ENCODE measurements at regions not wholly inside any gene's neighbourhood (a gene's known extent, or its start where the extent isn't known, plus 50 kb on each side); places are given as distances from the start of the nearest gene placed in this dataset.
A peak's percentile ranks its signal among the peaks of the same experiment; 100 is the strongest.
"Not testable (repeated sequence)": the region's sequence is repeated elsewhere in the genome, so short reads cannot be mapped to it uniquely, and the experiment has no call there.

GRCh38 chr14:106651016-106651415, 1124.6 kb downstream of the TMEM121 start:
- no peak for TF ChIP-seq POLR2A (IDR thresholded peaks at IDR 0.05; ENCODE audit: low read depth, low read length)
- FAIRE-seq: no peak
- DNase-seq (ENCODE audit: insufficient read length, low spot score): no peak

GRCh38 chr14:106652494-106652893, 1126.1 kb downstream of the TMEM121 start:
- peak; percentile 81 for FAIRE-seq
- DNase-seq (ENCODE audit: insufficient read length, low spot score): no peak
- TF ChIP-seq POLR2AphosphoS5 (IDR thresholded peaks at IDR 0.05; ENCODE audit: low read depth, low read length) (no peak), PAX5 (IDR thresholded peaks at IDR 0.05; ENCODE audit: insufficient read depth, low read length, severe bottlenecking) (no peak), POU2F2 (IDR thresholded peaks at IDR 0.05; ENCODE audit: low read depth, low read length) (no peak), SPI1 (IDR thresholded peaks at IDR 0.05; ENCODE audit: low read depth, low read length) (no peak), POLR2A (IDR thresholded peaks at IDR 0.05; ENCODE audit: low read depth, low read length) (no peak), TAF1 (IDR thresholded peaks at IDR 0.05; ENCODE audit: low read depth, low read length) (no peak)

DNA sequence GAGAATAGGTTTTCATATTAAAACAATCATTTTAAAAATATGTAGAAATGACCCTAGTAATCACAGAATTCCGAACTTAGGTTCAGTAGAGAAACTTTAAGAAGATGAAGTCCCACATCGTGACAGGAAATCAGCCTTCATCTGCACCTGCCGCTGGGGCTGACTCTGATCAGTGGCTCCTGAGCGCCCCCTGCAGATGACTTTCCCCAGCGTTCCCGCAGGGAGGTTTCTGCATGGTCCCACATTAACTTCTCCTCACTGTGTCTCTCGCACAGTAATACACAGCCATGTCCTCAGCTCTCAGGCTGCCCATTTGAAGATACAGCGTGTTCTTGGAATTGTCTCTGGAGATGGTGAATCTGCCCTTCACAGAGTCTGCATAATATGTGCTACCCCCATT, 1131.1 kb downstream of the TMEM121 start:
- TF ChIP-seq SPI1 (IDR thresholded peaks at IDR 0.05; ENCODE audit: low read depth, low read length) (no peak), TAF1 (IDR thresholded peaks at IDR 0.05; ENCODE audit: low read depth, low read length) (no peak)
- peak; percentile 88 for FAIRE-seq
- no peak for DNase-seq (ENCODE audit: insufficient read length, low spot score)

DNA sequence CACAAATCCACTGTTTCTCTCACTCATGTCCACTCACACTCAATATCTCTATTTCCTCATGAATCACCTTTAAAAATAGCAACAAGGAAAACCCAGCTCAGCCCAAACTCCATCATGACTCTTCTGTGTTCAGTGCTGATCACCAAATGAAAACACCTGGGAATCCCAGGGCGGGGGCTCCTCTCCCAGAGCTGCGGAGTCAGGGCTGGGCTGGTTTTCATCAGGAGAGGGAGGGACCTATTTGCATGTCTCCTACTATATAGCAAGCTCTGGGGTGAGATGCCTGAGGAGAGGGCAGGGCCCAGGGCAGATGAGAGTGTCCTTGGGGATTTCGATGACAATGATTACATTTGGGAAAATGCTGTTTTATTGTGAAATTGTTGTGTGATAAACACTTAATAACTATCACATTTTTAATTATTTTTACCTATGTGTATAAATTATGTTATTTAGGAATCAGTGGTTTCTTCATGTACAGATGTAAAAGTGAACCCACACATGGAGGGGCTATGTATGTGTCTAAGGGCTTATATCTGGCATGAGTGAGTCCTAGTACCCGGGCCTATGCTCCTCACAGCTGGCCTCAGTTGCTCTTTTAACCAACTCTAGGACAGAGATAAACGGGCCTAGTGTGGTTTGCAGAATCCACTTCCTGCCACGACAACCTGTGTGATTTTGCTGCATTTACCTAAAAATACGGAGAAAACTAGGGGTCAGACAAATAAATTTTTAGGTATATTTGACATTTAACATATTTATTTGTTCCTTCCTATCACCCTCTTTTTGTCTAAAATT, 1131.9 kb downstream of the TMEM121 start:
- DNase-seq (ENCODE audit: insufficient read length, low spot score); FAIRE-seq: not testable (repeated sequence)

DNA sequence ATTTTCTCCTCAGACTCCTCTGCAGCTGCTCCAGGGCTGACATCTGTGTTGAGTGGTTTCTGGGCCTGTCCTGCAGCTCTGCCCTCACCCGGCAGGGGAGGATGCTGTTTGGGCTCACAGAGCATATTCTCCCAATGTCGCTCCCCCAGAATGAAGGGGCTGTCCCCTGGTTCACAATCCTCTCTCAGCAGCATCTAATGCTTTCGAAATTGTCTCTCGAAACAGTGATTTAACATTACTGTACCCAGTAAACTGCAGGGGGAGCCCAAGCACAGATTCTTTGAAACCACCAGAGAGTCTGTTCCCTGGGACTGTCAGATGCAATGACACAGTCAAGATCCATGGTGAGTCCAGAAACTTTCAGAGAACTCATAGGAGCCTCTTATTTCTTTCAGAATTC, 1135.2 kb downstream of the TMEM121 start:
- peak; percentile 97 for FAIRE-seq
- peak; percentile 8 for DNase-seq (ENCODE audit: insufficient read length, low spot score)

DNA sequence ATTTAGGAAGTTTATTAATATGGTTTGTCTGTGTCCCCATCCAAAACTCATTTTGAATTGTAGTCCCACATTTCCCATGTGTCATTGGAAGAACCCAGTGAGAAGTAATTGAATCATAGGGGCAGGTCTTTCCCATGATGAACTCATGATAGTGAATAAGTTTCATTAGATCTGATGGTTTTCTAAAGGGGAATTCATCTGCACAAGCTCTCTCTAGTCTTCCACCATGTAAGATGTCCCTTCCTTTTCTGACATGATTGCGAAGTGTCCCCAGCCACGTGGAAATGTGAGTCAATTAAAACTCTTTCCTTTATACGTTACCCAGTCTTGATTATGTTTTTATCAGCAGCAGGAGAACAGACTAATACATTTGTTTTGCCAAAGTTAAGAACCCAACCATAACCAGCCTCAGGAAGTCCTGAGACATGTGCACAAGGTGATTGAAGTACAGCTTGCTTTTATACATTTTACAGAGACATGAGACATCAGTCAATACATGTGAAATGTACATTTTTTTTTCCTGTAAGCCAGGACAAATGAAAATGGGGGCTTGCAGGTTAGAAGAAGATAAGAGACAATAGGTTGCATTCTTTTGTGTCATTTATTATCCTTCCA, 1136.7 kb downstream of the TMEM121 start:
- TF ChIP-seq SPI1 (IDR thresholded peaks at IDR 0.05; ENCODE audit: low read depth, low read length) (no peak), POLR2AphosphoS5 (IDR thresholded peaks at IDR 0.05; ENCODE audit: low read depth, low read length) (no peak), POLR2A (IDR thresholded peaks at IDR 0.05; ENCODE audit: low read depth, low read length) (no peak), TAF1 (IDR thresholded peaks at IDR 0.05; ENCODE audit: low read depth, low read length) (no peak), PAX5 (IDR thresholded peaks at IDR 0.05; ENCODE audit: insufficient read depth, low read length, severe bottlenecking) (no peak), POU2F2 (IDR thresholded peaks at IDR 0.05; ENCODE audit: low read depth, low read length) (no peak)
- DNase-seq (ENCODE audit: insufficient read length, low spot score) (no peak), FAIRE-seq (peak; percentile 31)

- DNase-seq (ENCODE audit: insufficient read length, low spot score): peak; percentile 27
- FAIRE-seq: peak; percentile 93
Observed at GRCh38 chr14:106663805-106664410, 1137.5 kb downstream of the TMEM121 start.

- FAIRE-seq (no peak), DNase-seq (ENCODE audit: insufficient read length, low spot score) (no peak)
- TF ChIP-seq SPI1 (IDR thresholded peaks at IDR 0.05; ENCODE audit: low read depth, low read length) (no peak), POU2F2 (IDR thresholded peaks at IDR 0.05; ENCODE audit: low read depth, low read length) (no peak), POLR2AphosphoS5 (IDR thresholded peaks at IDR 0.05; ENCODE audit: low read depth, low read length) (no peak), PAX5 (IDR thresholded peaks at IDR 0.05; ENCODE audit: insufficient read depth, low read length, severe bottlenecking) (no peak), TAF1 (IDR thresholded peaks at IDR 0.05; ENCODE audit: low read depth, low read length) (no peak), POLR2A (IDR thresholded peaks at IDR 0.05; ENCODE audit: low read depth, low read length) (no peak)
Observed at GRCh38 chr14:106665814-106666213, 1139.4 kb downstream of the TMEM121 start.

DNA sequence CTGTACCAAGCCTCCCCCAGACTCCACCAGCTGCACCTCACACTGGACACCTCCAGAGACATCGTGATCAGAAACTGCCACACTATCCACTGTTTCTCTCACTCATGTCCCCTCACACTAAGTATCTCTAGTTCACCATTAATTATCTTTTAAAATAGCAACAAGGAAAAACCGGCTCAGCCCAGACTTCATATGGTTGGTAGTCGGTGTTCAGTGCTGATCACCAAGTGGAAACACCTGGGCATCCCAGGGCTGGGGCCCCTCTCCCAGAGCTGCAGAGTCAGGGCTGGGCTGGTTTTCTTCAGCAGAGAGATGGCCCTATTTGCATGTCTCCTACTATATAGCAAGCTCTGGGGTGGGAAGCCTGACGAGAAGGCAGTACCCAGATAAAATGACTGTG, 1140.0 kb downstream of the TMEM121 start:
- TF ChIP-seq PAX5 (IDR thresholded peaks at IDR 0.05; ENCODE audit: insufficient read depth, low read length, severe bottlenecking): no peak
- TF ChIP-seq SPI1 (IDR thresholded peaks at IDR 0.05; ENCODE audit: low read depth, low read length): no peak
- no peak for TF ChIP-seq POLR2A (IDR thresholded peaks at IDR 0.05; ENCODE audit: low read depth, low read length)
- TF ChIP-seq TAF1 (IDR thresholded peaks at IDR 0.05; ENCODE audit: low read depth, low read length): no peak
- no peak for TF ChIP-seq POU2F2 (IDR thresholded peaks at IDR 0.05; ENCODE audit: low read depth, low read length)
- no peak for TF ChIP-seq POLR2AphosphoS5 (IDR thresholded peaks at IDR 0.05; ENCODE audit: low read depth, low read length)
- FAIRE-seq: no peak
- no peak for DNase-seq (ENCODE audit: insufficient read length, low spot score)

GRCh38 chr14:106670011-106670410, 1143.6 kb downstream of the TMEM121 start:
- DNase-seq (ENCODE audit: insufficient read length, low spot score): no peak
- TF ChIP-seq POLR2A (IDR thresholded peaks at IDR 0.05; ENCODE audit: low read depth, low read length) (no peak), PAX5 (IDR thresholded peaks at IDR 0.05; ENCODE audit: insufficient read depth, low read length, severe bottlenecking) (no peak), TAF1 (IDR thresholded peaks at IDR 0.05; ENCODE audit: low read depth, low read length) (no peak), SPI1 (IDR thresholded peaks at IDR 0.05; ENCODE audit: low read depth, low read length) (no peak), POU2F2 (IDR thresholded peaks at IDR 0.05; ENCODE audit: low read depth, low read length) (no peak), POLR2AphosphoS5 (IDR thresholded peaks at IDR 0.05; ENCODE audit: low read depth, low read length) (no peak)
- FAIRE-seq: peak; percentile 9

DNA sequence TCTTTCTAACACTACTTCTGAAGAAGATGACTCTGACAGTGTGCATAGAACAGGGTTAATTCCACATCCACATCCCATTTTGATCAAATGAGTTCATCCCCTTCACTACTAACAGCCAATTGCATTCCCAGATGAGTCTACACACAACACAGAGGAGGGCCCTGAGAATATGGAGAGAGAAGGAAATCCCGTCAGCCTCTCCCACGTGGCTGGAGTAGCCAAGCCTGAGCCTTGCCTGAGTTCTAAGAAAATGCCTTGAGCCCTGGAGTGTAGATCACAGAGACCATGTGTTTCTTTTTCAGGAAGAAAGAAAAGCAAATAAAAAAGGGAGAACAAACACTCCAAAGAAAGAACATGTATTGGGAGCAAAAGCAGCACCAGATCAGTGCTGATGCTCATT, 1147.7 kb downstream of the TMEM121 start:
- FAIRE-seq: peak; percentile 9

DNA sequence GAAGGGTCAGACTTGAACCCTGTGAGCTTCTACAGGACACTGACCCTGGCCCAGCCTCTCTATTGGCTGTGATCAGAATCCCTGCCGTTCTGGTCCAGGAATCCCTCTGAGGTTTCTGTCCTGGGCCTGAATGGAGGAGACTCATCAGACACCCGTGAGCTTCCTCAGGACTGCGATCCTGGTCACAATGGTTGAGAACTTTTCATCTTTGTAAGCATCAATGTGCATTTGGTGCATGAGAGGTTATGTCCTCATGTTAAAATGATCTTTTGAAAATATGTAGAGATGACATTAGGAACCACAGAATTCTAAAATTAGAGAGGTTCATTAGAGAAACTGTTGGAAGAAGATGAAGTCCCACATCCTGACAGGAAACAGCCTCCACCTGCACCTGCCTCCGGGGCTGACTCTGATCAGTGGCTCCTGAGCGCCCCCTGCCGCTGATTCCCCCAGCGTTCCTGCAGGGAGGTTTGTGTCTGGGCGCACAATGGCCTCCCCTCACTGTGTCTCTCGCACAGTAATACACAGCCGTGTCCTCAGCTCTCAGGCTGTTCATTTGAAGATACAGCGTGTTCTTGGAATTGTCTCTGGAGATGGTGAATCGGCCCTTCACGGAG, 1148.2 kb downstream of the TMEM121 start:
- DNase-seq (ENCODE audit: insufficient read length, low spot score): not testable (repeated sequence)
- FAIRE-seq: peak; percentile 92

More for the DNA sequence above, 1147.7 kb downstream of the TMEM121 start:
- not testable (repeated sequence) for DNase-seq (ENCODE audit: insufficient read length, low spot score)

- not testable (repeated sequence) for FAIRE-seq
Observed at GRCh38 chr14:106675716-106676115, 1149.3 kb downstream of the TMEM121 start.

More at GRCh38 chr14:106675716-106676115, 1149.3 kb downstream of the TMEM121 start:
- DNase-seq (ENCODE audit: insufficient read length, low spot score): not testable (repeated sequence)
